ENCODE measurements at regions not wholly inside any gene's neighbourhood (a gene's known extent, or its start where the extent isn't known, plus 50 kb on each side); places are given as distances from the start of the nearest gene placed in this dataset.

- TF ChIP-seq POLR2AphosphoS5 (IDR thresholded peaks at IDR 0.05; ENCODE audit: borderline replicate concordance, low read depth, low read length), result no peak
- no peak for TF ChIP-seq EZH2 (IDR thresholded peaks at IDR 0.05)
Observed at GRCh38 chr11:86158704-86159580, 85.6 kb upstream of the EED start.
